GM21576 (cell line): ENCODE measurements at regions not wholly inside any gene's neighbourhood (a gene's known extent, or its start where the extent isn't known, plus 50 kb on each side); places are given as distances from the start of the nearest gene placed in this dataset.

Experiments used
- ATAC-seq: cut with Tn5 transposase; IDR thresholded peaks from one replicate; pipeline ENCODE4 v1.9.1; 2021; ENCODE audit warnings: mild to moderate bottlenecking, moderate library complexity; ENCODE audit not compliant: unreplicated experiment

DNA sequence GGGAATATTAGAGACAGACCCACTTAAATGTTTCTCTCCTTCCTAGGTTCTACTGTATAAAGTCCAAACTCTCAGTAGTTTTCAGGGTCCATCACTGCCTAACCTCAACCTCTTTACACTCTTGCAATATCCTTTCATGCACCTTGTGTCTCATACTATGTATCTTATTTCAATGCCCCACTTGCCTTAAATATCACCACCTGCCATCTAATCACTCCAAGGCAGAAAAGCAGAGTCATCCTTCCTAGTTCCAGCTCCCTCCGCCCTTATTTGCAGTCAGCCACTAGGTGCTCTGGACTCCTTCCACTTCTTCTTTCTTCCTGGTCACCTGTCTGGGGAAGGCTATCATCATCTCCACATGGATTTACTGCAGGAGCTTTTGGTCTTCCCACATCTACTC is 322.0 kb downstream of the MFSD1 start:
- no peak for ATAC-seq

DNA sequence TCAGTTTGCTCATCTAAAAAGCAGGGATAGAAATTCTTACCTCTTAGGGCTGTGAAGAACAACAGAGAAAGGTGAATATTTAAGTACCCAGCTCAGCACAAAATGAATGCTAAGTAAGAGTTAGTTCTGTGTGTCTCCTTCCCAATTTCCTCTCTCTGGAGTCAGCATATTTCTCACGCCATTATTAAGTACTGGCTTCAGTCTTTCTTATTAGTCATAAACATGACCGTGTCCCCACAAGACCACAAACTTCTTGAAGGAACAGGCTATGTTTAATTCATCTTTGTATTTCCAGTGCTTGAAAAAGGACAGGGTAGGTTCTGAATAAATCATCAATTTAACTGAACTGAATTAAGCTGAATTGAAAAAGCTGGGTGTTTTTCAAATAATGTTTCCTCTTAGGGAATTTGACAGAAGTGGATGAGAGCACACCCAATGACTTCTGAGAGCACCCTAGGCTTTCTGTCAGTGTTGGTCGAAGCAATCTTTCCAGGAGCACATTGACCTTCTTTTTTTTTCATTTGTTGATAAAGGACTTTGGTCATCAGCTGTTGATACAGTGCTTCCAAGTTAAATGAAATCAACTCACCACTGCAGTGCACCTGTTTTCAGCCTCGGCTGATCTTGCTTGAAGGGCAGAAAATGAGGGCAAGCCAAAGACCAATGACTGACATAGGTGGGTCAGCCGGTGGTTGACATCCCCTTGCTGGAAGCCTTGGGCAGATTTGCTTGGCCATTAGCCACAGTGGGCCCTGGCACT is 324.6 kb downstream of the MFSD1 start:
- ATAC-seq: no peak

DNA sequence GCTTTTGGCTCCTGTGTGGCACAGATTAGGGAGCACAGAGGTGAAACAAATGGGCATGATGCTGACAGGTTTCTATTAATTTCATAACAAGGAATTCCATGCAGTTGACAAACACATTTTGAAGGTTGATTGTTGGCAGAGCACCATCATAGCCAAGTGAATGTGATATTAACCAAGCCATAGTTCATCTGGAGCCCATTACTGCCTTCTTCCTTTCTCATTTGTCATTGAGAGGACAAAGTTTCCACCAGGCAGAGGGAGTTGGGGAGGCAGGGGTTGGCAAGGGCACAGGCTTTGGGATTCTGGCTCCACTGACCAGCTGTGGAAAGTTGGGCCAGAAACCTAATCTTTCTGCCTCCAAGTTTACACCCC is 325.2 kb downstream of the MFSD1 start:
- no peak for ATAC-seq

DNA sequence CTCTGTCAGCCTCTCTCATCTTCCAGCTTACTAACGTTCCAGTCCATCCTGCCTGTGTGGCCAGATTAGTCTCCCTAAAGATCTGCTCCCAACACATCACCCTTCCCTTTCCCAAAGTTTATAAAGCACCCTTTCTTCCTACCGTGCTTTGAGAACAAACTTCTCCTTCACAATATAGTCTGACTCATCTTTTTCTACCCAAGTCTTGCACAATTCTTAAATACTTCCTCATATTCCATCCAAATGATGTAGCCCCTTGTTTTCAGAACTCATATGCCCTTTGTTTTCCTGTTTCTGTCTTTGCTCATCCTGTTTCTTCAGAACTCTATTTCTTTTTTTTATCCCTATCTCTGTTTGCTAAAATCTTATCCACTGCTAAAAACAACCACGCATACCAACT is 326.8 kb downstream of the MFSD1 start:
- no peak for ATAC-seq

DNA sequence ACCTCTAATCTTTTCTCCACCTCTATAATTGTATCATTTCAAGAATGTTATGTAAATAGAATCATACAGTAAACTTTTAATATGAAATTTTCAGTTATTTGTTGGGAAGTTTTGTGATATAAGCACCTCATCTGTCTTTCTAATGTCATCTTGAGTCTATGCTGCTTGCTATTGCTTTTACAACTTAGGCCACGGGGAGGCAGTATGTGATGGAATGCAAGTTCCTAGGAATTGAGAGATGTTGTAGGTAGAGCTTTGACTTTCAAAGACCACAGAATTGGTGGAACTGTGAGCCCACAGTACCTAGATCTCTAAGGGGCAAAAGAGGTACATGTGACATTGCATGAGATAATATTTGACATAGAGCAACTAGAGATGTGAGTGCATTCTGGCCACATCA is 328.3 kb downstream of the MFSD1 start:
- no peak for ATAC-seq

DNA sequence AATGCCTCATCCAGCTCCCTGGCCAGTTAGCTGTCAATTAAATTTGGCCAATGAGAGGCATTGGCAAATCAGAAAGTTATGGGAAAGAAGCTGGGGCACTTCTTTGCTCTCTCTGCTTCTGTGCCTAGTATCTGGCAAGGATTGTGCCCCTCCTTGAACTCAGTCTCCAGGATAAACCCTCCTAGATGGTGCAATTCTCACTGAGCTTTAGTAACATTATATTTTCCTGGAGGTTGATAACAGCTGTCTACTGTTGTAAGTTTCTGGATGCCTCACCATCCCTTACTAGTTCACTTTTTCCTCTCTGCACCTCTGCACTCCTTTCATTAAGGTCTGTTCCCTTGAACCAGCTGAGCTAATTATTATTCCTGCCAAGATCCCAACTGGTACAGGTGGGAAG is 329.5 kb downstream of the MFSD1 start:
- ATAC-seq: no peak

DNA sequence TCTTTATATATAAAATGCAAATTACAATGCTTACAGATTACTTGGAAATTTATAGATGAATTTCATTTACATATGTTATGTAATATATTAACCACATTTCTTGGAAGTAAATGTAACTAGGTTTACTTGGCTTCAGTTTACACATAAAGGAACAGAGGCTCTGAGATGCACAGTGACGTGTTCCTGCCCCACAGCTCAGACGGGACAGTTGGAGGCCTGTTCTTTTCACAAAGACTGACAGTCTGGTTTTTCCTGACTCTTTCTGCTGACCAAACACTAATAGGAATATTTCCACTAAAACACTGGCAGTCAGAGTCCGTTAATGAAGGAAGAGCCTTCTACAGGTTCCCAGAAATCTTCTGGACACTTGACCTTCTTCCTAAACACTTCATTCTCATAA is 336.1 kb downstream of the MFSD1 start:
- no peak for ATAC-seq

DNA sequence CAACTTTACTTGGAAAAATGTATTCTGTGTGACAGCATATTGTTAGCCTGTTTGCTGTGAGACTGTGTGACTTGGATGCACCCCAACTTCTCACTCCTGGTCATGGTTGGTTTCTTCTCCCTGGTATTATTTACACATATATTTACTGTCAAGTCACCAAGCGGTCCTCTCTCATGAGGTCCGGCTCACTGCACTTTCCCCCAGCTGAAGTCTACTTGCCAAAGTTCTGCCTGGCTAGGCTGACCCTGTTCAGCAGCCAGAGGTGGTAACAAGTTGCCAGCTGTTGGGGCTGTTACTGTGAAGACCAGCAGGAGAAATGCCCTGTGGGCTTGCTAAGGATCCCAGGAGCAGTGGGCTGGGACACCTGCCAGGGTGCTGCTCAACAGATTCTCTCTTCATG is 337.5 kb downstream of the MFSD1 start:
- ATAC-seq: no peak

DNA sequence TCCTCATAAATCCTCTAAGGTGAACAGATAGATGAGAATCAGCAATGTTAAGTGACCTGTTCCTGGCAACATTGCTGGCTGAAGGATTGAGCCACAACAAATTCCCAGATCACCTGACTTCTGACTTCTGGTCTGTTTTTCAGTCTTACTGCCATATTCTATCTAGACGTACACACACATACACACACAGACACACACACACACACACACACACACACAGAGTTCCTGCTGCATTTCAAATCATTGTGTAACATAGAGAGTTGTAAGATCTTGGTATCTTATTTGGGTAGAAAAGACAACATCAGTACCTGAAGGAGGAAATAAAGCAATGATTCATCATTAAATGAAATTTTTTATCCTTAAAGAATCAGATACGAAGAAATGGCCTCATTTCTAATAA is 342.6 kb downstream of the MFSD1 start:
- ATAC-seq: no peak

DNA sequence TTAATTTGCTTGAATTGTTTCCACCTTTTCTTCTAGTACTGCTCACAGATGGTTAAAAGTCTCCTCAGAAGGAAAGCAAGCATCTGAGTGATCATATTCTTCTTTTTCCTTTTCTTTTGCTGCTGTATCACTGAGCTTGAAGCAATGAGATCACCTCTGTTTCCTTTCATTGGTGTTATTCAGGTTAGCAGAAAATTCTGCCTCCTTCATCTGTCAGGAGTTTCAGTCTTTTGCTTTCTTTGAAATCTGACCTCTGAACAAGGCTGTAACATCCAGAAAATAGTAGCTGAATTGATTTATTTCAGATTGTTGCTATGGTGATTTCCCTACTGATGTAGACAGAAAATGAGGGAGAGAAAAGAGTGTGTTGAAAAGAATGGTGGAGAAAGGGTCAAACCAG is 343.0 kb downstream of the MFSD1 start:
- no peak for ATAC-seq

DNA sequence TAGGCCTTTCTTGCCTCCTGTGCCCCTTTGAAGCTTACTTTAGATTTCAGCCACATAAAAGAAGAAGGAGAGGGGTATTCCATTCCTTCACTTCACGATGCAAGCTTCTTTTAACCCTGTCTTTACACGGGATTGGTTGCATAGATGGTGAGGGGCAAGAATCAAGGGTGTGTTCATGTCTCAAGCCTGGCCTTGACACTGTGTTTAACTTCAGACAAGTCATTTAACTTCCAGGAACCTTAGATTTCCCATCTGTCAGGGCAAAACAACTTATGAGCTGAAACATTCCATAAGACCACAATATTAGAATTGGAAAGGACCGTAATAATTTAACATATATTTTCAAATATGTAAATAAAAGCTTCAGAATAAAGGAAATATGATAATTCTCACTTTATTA is 344.5 kb downstream of the MFSD1 start:
- ATAC-seq: no peak

DNA sequence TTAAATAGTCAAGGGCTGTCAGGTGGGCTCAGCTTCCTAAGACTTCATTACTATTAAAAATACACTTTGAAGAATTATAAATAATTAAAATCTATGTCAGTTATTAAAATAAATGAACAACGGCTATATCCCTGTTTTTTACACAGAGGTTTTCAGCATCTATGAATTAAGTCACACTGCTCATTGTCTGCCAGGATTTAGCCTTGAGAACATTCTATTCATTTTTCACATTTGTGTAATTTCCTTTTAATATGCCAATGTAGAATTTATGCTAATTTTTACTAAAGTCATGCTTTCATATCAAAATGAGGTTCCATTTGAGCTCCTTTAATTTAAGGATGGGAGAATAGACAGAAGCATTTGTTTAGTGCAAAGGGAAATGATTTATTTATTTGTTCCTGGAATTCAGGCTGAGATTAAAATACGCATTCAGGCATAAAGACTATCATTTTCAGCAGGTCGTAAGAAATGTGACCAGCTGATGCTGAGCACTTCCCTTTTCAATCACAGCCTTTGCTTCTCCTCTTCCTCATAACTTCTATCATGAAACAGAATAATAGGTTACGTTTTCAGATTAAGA is 345.1 kb downstream of the MFSD1 start:
- no peak for ATAC-seq

DNA sequence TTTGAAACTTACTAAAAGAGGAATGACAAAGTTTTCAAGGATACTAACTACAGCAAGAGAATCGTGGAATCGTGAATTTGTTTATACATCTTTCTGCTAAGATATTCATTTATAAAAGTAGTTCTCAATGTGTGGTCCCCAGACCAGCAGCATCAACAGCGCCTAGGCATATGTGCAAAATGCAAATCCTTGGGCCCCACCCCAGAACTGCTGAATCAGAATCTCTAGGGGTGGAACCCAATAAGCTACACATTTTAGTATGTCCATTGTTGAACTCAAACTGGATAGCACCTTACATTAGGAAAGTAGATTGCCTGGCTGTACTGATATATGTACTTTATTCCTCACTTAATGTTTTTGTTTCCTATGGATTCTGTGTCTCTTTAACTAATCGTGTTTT is 346.0 kb downstream of the MFSD1 start:
- no peak for ATAC-seq

DNA sequence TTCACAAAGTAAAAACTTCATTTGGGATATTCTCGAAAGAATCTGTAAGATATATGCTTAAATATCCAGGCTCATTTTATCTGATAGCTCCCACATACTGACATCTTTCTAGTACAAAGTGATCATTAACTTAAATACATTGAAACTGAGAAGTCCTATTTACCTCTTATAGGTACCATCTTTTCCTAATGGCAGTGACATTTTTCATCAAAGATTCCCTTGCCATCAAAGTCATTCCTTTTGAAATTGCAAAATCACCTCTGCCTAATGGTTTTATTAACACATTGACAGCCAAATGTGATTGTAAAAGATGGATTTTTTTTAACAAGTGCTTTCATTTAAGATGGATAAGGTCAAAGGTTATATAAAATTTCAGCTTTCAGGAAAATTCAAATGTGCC is 346.6 kb downstream of the MFSD1 start:
- ATAC-seq: no peak

DNA sequence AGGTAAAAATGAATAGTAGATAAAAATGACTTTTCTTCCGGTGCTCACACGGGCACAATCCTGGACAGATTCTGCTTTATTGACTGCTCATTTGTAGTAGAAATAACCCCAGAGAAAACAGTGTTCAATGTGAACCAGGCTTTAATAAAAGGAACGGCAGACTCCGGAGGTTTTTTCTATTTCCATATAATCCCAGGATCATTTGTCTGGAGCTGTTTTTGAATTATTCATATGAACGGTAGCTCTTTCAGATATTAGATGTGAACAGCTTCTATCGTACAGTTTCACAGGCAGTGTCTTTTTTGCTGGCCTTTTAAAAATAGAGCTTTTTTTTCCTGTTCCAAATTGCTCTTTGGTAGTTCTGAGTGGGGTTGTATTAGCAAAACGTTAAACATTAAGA is 347.3 kb downstream of the MFSD1 start:
- ATAC-seq: no peak

DNA sequence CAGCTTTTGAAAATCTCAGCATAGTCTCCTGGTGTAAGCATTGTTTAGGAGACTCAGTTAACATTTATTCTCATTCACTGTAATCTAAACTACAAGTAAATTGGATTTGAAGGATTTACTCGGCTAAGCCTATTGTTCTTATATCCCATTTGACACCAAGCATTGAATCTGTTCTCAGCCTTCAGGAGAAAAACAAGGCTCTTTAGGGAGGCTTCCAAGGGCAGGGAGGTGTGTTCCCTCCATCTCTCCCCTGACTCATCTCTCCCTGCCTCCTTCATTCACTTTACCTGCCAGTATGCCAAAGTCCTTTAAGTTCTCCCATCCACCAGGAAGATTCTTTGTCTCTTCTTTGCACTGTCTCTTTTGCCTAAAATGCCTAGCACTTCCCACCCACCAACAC is 347.8 kb downstream of the MFSD1 start:
- ATAC-seq: no peak

DNA sequence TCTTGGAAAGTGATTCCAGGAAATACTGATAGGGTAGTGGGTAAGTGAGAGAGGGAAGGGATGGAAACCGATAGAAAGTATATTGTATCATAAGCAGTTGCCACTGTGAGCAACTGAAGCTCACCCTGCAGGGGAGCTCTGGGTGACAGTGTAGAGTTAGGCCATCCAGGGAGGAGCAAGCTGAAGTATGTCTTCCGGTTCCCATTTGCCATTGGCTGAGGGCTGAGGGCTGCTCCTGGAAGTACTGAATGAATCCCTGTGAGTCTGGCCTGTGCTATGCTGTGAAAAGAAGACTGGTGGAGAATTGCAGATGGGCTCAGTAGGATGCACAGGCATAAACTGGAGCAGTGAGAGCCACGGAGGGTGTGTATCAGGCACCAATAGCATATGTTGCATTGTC is 348.3 kb downstream of the MFSD1 start:
- ATAC-seq: no peak

DNA sequence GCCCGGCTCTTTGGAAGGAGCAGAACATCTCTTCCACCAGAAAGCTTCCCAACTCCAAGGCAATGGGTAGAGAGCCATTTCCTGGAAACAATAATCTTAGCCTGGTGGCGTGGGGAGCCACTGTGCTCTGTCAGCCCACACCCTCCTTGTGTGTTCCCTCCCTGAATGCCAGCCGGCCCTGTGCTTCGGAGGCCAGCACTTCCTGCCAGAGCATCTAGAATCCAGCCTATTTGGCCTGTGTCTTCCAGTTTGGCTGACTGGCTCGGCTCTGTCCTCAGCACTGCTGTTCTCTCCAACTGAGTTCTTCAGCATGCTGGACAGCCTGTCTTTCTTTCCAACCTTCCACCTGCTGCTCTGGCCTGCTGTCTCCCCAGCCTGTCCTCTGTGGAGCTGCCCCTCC is 349.3 kb downstream of the MFSD1 start:
- no peak for ATAC-seq

DNA sequence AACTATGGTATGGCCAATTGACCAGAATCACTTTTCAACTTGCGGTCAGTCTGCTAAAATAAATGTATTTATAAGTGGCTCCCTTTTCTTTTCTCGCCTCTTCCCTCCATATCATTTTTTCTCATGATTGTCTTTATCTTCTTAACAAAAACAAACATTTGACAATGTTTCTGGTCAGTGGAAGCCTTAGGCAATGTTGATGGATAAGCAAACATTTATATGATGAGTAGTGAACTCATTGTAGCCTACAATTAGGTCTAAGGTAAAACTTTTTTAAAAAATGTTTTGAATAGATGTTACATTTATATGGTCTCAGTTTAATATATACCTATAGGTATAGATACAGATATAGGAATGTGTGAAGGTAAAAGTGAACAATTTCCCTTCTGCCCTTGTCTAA is 355.4 kb downstream of the MFSD1 start:
- ATAC-seq: no peak

DNA sequence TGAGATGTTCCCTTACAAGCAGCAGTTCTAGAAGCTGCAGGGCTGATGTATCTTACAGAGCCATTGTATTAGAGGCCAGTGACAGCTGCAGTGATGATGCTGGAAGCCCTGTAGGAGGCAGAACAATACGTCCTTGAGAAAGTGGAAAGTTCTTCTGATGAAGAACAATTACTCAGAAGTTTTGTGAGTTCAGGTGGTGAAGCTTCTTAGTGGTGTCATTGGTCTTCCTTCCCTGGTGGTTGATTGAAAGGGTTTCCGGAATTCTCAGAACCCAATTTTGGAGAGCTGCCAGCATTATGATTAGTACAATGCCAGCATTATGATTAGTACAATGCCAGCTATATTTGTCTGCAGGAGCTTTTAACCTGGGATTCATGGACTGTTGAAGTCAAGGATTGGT is 356.4 kb downstream of the MFSD1 start:
- no peak for ATAC-seq

DNA sequence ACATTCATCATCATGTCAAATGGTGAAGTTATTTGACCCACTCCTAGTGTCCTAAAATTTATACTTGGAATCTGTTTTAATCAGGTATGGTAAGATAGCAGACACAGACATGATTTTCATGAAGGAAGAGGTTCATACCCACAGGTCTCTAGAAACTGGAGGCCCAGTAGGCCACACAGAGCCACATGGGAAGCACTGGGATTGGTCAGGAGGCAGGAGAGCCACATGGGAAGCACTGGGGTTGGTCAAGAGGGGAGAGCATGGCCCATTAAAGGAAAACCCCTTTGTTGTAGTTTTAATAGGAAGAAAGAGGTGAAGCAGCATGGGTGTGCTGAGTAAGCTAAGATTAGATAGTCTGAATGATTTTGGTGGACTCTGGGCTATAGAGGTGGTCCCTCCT is 356.9 kb downstream of the MFSD1 start:
- ATAC-seq: no peak

DNA sequence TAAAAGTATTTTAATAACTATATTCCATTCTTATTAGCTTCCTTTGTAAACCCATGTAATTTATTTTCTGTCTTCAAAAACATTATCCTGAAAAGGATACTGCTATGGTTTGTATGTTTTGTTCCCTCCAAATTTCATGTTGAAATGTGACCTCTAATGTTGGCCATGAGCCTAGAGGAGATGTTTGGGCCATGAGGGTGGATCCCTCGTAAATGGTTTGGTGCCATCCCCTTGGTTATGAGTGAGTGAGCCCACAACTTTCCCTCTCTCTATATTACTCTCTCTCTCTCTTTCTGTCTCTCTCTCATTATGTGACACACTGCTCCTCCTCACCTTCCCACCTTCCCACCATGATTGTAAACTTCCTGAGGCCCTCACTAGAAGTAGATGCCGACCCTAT is 357.7 kb downstream of the MFSD1 start:
- no peak for ATAC-seq

DNA sequence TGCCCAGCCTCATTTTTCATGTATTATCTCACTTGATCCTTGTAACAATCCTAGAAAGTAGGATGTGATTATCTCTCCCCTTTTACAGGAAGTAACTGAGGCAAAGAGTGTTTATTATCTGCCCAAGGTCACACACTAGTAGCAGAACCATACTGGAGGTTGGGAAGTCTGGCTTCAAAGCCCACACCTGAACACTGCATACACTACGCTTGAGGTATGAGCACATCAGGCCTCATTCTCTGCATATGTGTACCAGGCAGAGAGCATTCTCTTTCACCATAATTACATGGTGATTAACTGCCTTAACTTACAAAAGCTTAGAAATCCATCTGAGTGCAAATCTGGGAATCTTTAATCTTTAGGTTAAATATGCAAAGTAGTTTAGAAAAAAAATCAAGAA is 361.8 kb downstream of the MFSD1 start:
- no peak for ATAC-seq
